ENCODE measurements at regions not wholly inside any gene's neighbourhood (a gene's known extent, or its start where the extent isn't known, plus 50 kb on each side); places are given as distances from the start of the nearest gene placed in this dataset.

DNA sequence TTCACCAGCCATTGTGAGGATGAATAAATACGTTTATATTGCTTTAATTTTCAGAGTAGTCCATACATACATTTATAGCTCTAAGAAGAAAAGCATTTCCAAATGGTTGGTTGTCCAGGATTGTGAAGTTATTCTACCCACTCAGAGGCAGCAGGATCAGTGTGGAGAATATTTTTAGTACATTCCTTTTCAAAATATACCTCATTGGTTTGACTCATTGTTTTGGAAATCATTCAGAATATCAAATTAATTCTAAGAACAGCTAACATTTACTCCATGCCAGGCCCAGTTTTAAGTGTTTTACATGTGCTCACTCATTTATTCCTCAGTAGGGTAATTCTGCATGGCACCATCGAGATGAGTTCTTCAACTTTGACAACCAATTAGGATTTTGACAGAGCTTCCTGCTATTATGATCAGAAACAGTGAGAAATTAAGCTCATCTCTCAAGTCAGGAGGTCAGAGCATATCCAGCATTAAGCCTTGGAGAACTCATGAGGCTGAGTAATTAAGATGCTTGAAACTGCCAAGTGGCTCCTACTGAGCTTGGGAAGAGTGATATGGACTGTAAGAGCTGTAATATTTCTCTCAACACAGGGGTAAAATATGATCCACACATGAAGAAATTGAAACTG, 153.3 kb upstream of the CLEC14A start:
- no peak for TF ChIP-seq EZH2 (IDR thresholded peaks at IDR 0.05; ENCODE audit: low read depth)
- TF ChIP-seq, protein P1, sequence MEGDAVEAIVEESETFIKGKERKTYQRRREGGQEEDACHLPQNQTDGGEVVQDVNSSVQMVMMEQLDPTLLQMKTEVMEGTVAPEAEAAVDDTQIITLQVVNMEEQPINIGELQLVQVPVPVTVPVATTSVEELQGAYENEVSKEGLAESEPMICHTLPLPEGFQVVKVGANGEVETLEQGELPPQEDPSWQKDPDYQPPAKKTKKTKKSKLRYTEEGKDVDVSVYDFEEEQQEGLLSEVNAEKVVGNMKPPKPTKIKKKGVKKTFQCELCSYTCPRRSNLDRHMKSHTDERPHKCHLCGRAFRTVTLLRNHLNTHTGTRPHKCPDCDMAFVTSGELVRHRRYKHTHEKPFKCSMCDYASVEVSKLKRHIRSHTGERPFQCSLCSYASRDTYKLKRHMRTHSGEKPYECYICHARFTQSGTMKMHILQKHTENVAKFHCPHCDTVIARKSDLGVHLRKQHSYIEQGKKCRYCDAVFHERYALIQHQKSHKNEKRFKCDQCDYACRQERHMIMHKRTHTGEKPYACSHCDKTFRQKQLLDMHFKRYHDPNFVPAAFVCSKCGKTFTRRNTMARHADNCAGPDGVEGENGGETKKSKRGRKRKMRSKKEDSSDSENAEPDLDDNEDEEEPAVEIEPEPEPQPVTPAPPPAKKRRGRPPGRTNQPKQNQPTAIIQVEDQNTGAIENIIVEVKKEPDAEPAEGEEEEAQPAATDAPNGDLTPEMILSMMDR (conservative IDR thresholded peaks at IDR 0.05) = no peak
